Uterus (tissue), 2 donors: ENCODE measurements at regions not wholly inside any gene's neighbourhood (a gene's known extent, or its start where the extent isn't known, plus 50 kb on each side); places are given as distances from the start of the nearest gene placed in this dataset.
"Not testable (repeated sequence)": the region's sequence is repeated elsewhere in the genome, so short reads cannot be mapped to it uniquely, and the experiment has no call there.

Experiments used
- POLR2A ChIP-seq, 2 donors: fragments of 450-650 bp; IDR thresholded peaks; one replicate each; pipeline ENCODE4 v1.6.1; 2016; ENCODE audit warnings: antibody characterized with exemption in 2 of 2, mild to moderate bottlenecking in 1 of 2, moderate library complexity in 1 of 2
- TF ChIP-seq, protein P1 (sequence below), 4 experiments: fragments of 200-600 bp in 2 of 4; fragments of 450-650 bp in 2 of 4; sonication (generic) in 2 of 4; IDR thresholded peaks; one replicate each; pipeline ENCODE4 v1.5.1; 2016 to 2019; ENCODE audit warnings: antibody characterized with exemption in 4 of 4, mild to moderate bottlenecking in 2 of 4, moderate library complexity in 1 of 4

DNA sequence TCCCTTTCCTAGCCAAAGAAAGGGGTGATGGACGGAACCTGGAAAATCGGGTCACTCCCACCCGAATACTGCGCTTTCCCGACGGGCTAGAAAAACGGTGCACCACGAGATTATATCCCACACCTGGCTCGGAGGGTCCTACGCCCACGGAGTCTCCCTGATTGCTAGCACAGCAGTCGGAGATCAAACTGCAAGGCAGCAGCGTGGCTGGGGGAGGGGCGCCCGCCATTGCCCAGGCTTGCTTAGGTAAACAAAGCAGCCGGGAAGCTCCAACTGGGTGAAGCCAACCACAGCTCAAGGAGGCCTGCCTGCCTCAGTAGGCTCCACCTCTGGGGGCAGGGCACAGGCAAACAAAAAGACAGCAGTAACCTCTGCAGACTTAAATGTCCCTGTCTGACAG, 186.0 kb downstream of the SMARCA1 start:
- TF ChIP-seq, protein P1, sequence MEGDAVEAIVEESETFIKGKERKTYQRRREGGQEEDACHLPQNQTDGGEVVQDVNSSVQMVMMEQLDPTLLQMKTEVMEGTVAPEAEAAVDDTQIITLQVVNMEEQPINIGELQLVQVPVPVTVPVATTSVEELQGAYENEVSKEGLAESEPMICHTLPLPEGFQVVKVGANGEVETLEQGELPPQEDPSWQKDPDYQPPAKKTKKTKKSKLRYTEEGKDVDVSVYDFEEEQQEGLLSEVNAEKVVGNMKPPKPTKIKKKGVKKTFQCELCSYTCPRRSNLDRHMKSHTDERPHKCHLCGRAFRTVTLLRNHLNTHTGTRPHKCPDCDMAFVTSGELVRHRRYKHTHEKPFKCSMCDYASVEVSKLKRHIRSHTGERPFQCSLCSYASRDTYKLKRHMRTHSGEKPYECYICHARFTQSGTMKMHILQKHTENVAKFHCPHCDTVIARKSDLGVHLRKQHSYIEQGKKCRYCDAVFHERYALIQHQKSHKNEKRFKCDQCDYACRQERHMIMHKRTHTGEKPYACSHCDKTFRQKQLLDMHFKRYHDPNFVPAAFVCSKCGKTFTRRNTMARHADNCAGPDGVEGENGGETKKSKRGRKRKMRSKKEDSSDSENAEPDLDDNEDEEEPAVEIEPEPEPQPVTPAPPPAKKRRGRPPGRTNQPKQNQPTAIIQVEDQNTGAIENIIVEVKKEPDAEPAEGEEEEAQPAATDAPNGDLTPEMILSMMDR (IDR thresholded peaks at IDR 0.05): not testable (repeated sequence)
- not testable (repeated sequence) for TF ChIP-seq POLR2A (IDR thresholded peaks at IDR 0.05)
